Omental fat pad (tissue), 3 donors: ENCODE measurements at regions not wholly inside any gene's neighbourhood (a gene's known extent, or its start where the extent isn't known, plus 50 kb on each side); places are given as distances from the start of the nearest gene placed in this dataset.

ENCODE experiments used
- ATAC-seq: fragments of 150-250 bp; one replicate; pipeline ENCODE4 v1.9.1; 2016; ENCODE audit warnings: mild to moderate bottlenecking, moderate library complexity; ENCODE audit not compliant: low FRiP score
- DNase-seq: peaks from one replicate; pipeline ENCODE4 v3.0.0-alpha.2; 2019; ENCODE audit warnings: low spot score
- CTCF ChIP-seq, 3 donors: fragments of 450-650 bp; IDR thresholded peaks; one replicate each; pipeline ENCODE4 v1.5.1; 2016 to 2017; ENCODE audit warnings: antibody characterized with exemption in 3 of 3, mild to moderate bottlenecking in 3 of 3, moderate library complexity in 2 of 3

DNA sequence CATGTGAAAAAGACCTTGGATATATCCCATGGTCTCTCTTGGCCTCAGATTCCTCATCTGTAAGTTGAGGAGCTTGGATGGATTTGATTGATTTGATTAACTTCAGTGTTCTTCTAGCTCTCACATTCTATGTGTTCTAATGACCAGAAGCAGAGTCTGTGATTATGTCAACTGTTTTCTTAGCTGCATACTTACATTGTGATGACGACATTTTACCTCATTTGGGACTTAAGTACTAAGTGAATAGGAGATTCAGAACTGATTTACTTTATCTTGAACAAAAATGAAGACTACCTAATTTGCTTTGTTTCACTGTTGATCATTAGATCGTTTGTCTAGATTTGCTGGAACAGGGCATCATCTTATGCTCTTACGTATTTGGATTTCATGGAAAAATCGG is 427.7 kb downstream of the SH3GL2 start:
- DNase-seq: no peak
- ATAC-seq: no peak
- TF ChIP-seq CTCF (IDR thresholded peaks at IDR 0.05): no peak

GRCh38 chr9:18007621-18008020 is 428.8 kb downstream of the SH3GL2 start:
- DNase-seq: no peak
- TF ChIP-seq CTCF (IDR thresholded peaks at IDR 0.05): no peak
- no peak for ATAC-seq

DNA sequence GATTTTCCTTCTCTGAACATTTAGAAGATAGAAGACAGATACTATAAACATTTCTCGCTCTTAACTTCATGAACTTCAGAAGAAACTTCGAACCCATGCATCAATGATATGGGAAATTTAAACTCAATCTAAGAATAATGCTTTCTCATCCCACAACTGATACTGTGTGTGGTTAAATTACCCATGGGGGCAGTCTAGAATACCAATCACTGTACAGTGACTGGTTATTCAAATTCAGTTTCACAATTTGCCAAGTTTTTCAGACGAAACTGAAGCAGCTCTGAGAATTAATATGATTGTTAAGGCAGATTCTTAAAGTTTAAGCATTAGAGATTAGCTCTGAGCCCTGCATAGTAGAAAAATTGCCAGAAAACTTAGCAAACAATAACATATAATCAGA is 431.0 kb downstream of the SH3GL2 start:
- ATAC-seq (no peak), DNase-seq (no peak)
- TF ChIP-seq CTCF (IDR thresholded peaks at IDR 0.05): no peak

DNA sequence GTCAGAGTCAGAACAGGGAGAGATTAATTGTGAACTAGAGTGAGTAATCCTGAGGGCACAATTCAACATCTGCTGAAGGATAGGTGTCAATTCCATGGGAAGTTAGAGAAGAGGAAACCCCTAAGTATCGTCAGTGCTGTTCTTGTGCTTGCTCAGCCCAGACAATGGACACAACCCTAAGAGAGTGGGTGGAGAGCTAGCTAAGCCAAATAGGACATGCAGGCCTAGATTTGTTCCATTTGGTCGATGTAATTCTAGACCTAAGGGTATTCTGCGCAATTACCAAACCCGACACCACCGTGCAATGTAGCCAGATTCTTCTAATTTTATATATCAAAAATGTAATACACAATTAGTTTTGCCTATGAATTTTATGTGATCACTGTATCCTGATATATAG is 431.6 kb downstream of the SH3GL2 start:
- ATAC-seq (no peak), DNase-seq (no peak)
- no peak for TF ChIP-seq CTCF (IDR thresholded peaks at IDR 0.05)

DNA sequence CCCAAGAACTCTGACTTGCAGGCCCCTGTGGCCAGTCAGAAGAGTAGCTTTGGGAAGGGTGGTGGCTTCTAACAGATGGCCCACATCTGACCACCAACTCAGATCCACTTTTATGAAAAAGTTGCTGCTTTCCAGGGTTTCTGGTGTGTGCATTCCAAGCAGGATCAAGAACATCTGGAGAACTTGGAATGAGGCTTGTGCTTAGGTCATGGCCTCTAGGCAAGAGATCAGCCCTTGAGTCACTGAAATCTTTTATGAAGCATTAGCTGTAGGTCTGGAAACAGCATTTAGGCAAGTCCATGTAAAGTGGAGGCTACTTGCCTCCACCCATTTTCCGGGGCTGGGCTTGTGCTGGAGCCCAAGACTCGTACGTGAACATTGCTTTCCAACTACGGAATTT is 433.3 kb downstream of the SH3GL2 start:
- ATAC-seq (no peak), DNase-seq (no peak)
- no peak for TF ChIP-seq CTCF (IDR thresholded peaks at IDR 0.05)

GRCh38 chr9:18014556-18014955 is 435.7 kb downstream of the SH3GL2 start:
- DNase-seq (no peak), ATAC-seq (no peak)
- TF ChIP-seq CTCF (IDR thresholded peaks at IDR 0.05): no peak

GRCh38 chr9:18015116-18015515 is 436.2 kb downstream of the SH3GL2 start:
- TF ChIP-seq CTCF (IDR thresholded peaks at IDR 0.05): no peak
- no peak for ATAC-seq
- DNase-seq: no peak
